ENCODE measurements at regions not wholly inside any gene's neighbourhood (a gene's known extent, or its start where the extent isn't known, plus 50 kb on each side); places are given as distances from the start of the nearest gene placed in this dataset.

DNA sequence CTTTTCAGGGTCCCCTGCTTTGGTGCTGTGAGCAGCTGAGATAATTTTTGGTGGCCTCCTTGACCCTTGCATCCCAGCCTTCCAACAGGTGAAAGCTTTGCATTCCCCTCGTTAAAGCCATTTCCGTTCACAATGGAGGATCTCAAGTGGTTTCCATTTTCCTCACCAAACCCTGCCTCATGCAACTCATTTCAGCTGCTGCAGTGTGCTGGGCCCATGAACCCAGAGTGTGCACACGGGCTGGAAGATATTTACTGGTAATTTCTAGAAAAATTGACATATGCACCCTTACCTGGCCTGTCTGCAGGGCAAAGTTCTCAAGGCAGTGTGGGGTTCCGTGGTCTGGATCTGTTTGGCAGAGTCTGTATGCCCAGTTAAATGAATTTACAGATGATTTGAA, 246.8 kb upstream of the HS6ST1 start:
- no peak for DNase-seq
- Mint-ChIP-seq H3K27ac (ENCODE audit: unreplicated experiment) (no peak overlapping the region), H3K36me3 (ENCODE audit: insufficient read depth, unreplicated experiment) (no peaks in the 10 kb centered on the region), H3K27me3 (ENCODE audit: insufficient read depth, unreplicated experiment) (peaks cover 8% of the 10 kb centered on the region), H3K4me1 (ENCODE audit: low read depth, unreplicated experiment) (no peaks in the 10 kb centered on the region), H3K9me3 (ENCODE audit: unreplicated experiment) (no peaks in the 10 kb centered on the region), H3K4me3 (ENCODE audit: unreplicated experiment) (no peak overlapping the region)
- no peaks in the 10 kb centered on the region for H3K36me3 ChIP-seq (ENCODE audit: control insufficient read depth, insufficient read depth, low read length)
- H3K27me3 ChIP-seq (replicated peaks; ENCODE audit: control insufficient read depth, insufficient read depth, low read length): no peaks in the 10 kb centered on the region
- no peak overlapping the region for H3K4me3 ChIP-seq (ENCODE audit: low read depth, low read length)
- CTCF ChIA-PET: no interaction called here
- no peaks in the 10 kb centered on the region for H3K9me3 ChIP-seq
- POLR2A ChIA-PET: no interaction called here
- H3K4me1 ChIP-seq: no peaks in the 10 kb centered on the region
- TF ChIP-seq, protein P1, sequence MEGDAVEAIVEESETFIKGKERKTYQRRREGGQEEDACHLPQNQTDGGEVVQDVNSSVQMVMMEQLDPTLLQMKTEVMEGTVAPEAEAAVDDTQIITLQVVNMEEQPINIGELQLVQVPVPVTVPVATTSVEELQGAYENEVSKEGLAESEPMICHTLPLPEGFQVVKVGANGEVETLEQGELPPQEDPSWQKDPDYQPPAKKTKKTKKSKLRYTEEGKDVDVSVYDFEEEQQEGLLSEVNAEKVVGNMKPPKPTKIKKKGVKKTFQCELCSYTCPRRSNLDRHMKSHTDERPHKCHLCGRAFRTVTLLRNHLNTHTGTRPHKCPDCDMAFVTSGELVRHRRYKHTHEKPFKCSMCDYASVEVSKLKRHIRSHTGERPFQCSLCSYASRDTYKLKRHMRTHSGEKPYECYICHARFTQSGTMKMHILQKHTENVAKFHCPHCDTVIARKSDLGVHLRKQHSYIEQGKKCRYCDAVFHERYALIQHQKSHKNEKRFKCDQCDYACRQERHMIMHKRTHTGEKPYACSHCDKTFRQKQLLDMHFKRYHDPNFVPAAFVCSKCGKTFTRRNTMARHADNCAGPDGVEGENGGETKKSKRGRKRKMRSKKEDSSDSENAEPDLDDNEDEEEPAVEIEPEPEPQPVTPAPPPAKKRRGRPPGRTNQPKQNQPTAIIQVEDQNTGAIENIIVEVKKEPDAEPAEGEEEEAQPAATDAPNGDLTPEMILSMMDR (IDR thresholded peaks at IDR 0.05; ENCODE audit: insufficient read depth in 1 of 2, low read depth in 1 of 2, low read length in 1 of 2, severe bottlenecking in 1 of 2, unreplicated experiment in 1 of 2): no peak
- intact Hi-C loops (cut with micrococcal nuclease; ENCODE audit: unreplicated experiment): no loop called here
- no TSS peak for BruUV-seq (replicated peaks)

DNA sequence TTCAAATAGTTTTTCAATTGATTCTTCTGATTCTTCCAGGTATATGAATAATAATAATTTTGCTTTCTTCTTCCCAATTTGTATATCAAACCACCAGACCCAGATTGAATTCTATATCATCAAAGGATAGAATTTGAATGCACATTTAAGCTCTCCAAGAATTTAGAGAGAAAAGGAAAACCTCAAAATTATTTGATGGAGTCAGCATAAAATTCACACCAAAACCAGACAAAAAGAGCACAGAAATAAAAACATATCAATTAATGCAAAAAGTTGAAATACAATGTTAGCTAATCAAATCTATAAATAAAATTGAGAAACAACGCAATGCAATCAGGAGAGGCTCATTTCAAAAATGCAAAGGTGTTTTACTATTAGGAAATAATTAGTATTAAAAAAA, 248.0 kb upstream of the HS6ST1 start:
- Mint-ChIP-seq H3K4me1 (ENCODE audit: low read depth, unreplicated experiment) (no peaks in the 10 kb centered on the region), H3K9me3 (ENCODE audit: unreplicated experiment) (no peaks in the 10 kb centered on the region), H3K27me3 (ENCODE audit: insufficient read depth, unreplicated experiment) (peaks cover 10% of the 10 kb centered on the region), H3K36me3 (ENCODE audit: insufficient read depth, unreplicated experiment) (no peaks in the 10 kb centered on the region), H3K4me3 (ENCODE audit: unreplicated experiment) (no peak overlapping the region), H3K27ac (ENCODE audit: unreplicated experiment) (no peak overlapping the region)
- DNase-seq: no peak
- ChIA-PET POLR2A (no interaction called here), CTCF (no interaction called here)
- TF ChIP-seq, protein P1 (IDR thresholded peaks at IDR 0.05; ENCODE audit: insufficient read depth in 1 of 2, low read depth in 1 of 2, low read length in 1 of 2, severe bottlenecking in 1 of 2, unreplicated experiment in 1 of 2): no peak
- no peaks in the 10 kb centered on the region for H3K9me3 ChIP-seq
- H3K36me3 ChIP-seq (ENCODE audit: control insufficient read depth, insufficient read depth, low read length): no peaks in the 10 kb centered on the region
- intact Hi-C loops (cut with micrococcal nuclease; ENCODE audit: unreplicated experiment): no loop called here
- no peak overlapping the region for H3K4me3 ChIP-seq (ENCODE audit: low read depth, low read length)
- BruUV-seq (replicated peaks): no TSS peak
- H3K27me3 ChIP-seq (replicated peaks; ENCODE audit: control insufficient read depth, insufficient read depth, low read length): no peaks in the 10 kb centered on the region
- H3K4me1 ChIP-seq: no peaks in the 10 kb centered on the region

DNA sequence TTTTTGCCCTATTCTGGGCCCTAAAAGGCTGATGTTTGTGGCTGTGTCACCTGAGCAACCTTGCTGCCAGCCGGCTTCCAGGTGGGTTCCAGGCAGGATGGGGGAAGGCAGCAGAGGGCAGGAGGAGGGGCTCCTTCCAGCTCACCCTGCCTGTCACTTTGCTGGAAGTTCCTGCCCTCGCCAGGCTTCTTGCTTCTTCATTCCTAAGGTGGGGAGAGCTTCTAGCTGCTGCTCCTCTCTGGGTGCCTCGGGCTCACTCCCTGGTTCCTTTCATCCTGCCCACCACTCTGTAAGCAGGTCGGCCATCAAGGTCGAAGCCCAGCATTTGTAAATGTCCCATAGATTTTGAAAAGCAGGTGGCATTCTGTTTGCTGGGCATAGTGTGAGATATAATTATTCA, 249.4 kb upstream of the HS6ST1 start:
- H3K27me3 Mint-ChIP-seq (ENCODE audit: insufficient read depth, unreplicated experiment): peaks cover 19% of the 10 kb centered on the region
- no peaks in the 10 kb centered on the region for H3K27me3 ChIP-seq (replicated peaks; ENCODE audit: control insufficient read depth, insufficient read depth, low read length)
- H3K4me1 Mint-ChIP-seq (ENCODE audit: low read depth, unreplicated experiment): no peaks in the 10 kb centered on the region
- CTCF ChIA-PET: no interaction called here
- H3K36me3 Mint-ChIP-seq (ENCODE audit: insufficient read depth, unreplicated experiment): no peaks in the 10 kb centered on the region
- TF ChIP-seq, protein P1 (IDR thresholded peaks at IDR 0.05; ENCODE audit: insufficient read depth in 1 of 2, low read depth in 1 of 2, low read length in 1 of 2, severe bottlenecking in 1 of 2, unreplicated experiment in 1 of 2): no peak
- no peak overlapping the region for H3K27ac Mint-ChIP-seq (ENCODE audit: unreplicated experiment)
- no peaks in the 10 kb centered on the region for H3K9me3 Mint-ChIP-seq (ENCODE audit: unreplicated experiment)
- no peaks in the 10 kb centered on the region for H3K9me3 ChIP-seq
- no peak overlapping the region for H3K4me3 ChIP-seq (ENCODE audit: low read depth, low read length)
- POLR2A ChIA-PET: no interaction called here
- H3K4me3 Mint-ChIP-seq (ENCODE audit: unreplicated experiment): no peak overlapping the region
- no peaks in the 10 kb centered on the region for H3K36me3 ChIP-seq (ENCODE audit: control insufficient read depth, insufficient read depth, low read length)
- intact Hi-C loops (cut with micrococcal nuclease; ENCODE audit: unreplicated experiment): no loop called here
- BruUV-seq (replicated peaks): no TSS peak
- no peaks in the 10 kb centered on the region for H3K4me1 ChIP-seq
- no peak for DNase-seq

All from Caco-2 (cell line).